ENCODE measurements at regions not wholly inside any gene's neighbourhood (a gene's known extent, or its start where the extent isn't known, plus 50 kb on each side); places are given as distances from the start of the nearest gene placed in this dataset.

- TF ChIP-seq, protein P1, sequence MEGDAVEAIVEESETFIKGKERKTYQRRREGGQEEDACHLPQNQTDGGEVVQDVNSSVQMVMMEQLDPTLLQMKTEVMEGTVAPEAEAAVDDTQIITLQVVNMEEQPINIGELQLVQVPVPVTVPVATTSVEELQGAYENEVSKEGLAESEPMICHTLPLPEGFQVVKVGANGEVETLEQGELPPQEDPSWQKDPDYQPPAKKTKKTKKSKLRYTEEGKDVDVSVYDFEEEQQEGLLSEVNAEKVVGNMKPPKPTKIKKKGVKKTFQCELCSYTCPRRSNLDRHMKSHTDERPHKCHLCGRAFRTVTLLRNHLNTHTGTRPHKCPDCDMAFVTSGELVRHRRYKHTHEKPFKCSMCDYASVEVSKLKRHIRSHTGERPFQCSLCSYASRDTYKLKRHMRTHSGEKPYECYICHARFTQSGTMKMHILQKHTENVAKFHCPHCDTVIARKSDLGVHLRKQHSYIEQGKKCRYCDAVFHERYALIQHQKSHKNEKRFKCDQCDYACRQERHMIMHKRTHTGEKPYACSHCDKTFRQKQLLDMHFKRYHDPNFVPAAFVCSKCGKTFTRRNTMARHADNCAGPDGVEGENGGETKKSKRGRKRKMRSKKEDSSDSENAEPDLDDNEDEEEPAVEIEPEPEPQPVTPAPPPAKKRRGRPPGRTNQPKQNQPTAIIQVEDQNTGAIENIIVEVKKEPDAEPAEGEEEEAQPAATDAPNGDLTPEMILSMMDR (IDR thresholded peaks at IDR 0.05): no peak
- TF ChIP-seq POLR2A (IDR thresholded peaks at IDR 0.05): no peak
- TF ChIP-seq POLR2AphosphoS5 (IDR thresholded peaks at IDR 0.05): no peak
These were observed 155.6 kb upstream of the STT3B start for GRCh38 chr3:31377045-31377642.

Data from breast epithelium (tissue), 3 donors.